ENCODE measurements at regions not wholly inside any gene's neighbourhood (a gene's known extent, or its start where the extent isn't known, plus 50 kb on each side); places are given as distances from the start of the nearest gene placed in this dataset.

DNA sequence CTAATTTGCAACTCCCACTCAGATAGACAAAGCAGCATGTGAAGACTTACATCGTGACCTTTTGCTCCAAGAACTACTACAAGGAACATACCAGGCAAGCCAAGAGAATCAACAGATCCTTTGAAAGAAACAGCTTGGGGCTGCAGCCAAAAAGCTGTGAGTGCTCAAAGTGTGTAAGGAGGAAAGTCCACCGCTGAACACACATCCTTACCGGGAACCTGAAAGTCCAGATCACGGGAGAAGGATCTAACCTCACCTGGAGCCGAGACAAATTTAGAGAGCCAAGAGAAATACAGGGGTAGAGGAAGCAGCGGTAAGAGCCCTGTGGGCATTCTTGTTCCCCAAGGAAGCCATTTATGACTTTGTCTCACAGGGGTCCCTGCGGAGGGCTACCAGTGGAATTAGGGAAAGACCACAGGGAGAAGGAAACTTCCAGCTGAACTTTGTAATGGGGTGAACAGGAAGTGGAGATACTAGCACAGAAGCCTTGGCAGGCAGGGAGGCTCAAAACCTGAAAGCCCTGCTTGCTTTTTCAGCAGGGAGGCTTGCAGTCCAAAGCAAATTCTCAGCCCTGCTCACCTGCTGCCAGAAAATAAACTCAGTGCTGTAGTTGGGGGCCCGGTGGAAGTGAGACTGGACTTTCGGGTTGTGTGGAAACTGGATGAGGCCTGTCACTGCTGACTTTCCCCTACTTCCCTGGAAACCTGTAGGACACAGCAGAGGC is 350.2 kb downstream of the DTWD2 start:
- TF ChIP-seq, protein P1, sequence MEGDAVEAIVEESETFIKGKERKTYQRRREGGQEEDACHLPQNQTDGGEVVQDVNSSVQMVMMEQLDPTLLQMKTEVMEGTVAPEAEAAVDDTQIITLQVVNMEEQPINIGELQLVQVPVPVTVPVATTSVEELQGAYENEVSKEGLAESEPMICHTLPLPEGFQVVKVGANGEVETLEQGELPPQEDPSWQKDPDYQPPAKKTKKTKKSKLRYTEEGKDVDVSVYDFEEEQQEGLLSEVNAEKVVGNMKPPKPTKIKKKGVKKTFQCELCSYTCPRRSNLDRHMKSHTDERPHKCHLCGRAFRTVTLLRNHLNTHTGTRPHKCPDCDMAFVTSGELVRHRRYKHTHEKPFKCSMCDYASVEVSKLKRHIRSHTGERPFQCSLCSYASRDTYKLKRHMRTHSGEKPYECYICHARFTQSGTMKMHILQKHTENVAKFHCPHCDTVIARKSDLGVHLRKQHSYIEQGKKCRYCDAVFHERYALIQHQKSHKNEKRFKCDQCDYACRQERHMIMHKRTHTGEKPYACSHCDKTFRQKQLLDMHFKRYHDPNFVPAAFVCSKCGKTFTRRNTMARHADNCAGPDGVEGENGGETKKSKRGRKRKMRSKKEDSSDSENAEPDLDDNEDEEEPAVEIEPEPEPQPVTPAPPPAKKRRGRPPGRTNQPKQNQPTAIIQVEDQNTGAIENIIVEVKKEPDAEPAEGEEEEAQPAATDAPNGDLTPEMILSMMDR (IDR thresholded peaks at IDR 0.05) = no peak
- no peak for TF ChIP-seq EZH2 (IDR thresholded peaks at IDR 0.05)

Data from neural progenitor cell (in vitro differentiated cells).